ENCODE measurements at regions not wholly inside any gene's neighbourhood (a gene's known extent, or its start where the extent isn't known, plus 50 kb on each side); places are given as distances from the start of the nearest gene placed in this dataset.

- Histone ChIP-seq H3K27me3 (no peaks in the 10 kb centered on the region), H3K27ac (no peak overlapping the region), H3K9me3 (no peaks in the 10 kb centered on the region), H3K36me3 (ENCODE audit: low read depth, missing control alignments) (no peaks in the 10 kb centered on the region), H3K4me1 (no peaks in the 10 kb centered on the region), H3K4me3 (no peak overlapping the region)
- 88 to 89% methylated on average over 1 of the region's 1 CpG for WGBS, 2 donors
- TF ChIP-seq CTCF (IDR thresholded peaks at IDR 0.05): no peak
- no peak for TF ChIP-seq POLR2A (IDR thresholded peaks at IDR 0.05)
- intact Hi-C loops (cut with DNase I; ENCODE audit: low total_unique reads): no loop called here
- DNase-seq: no peak
These were observed 98.3 kb upstream of the FBN2 start for GRCh38 chr5:128636361-128636760.

DNA sequence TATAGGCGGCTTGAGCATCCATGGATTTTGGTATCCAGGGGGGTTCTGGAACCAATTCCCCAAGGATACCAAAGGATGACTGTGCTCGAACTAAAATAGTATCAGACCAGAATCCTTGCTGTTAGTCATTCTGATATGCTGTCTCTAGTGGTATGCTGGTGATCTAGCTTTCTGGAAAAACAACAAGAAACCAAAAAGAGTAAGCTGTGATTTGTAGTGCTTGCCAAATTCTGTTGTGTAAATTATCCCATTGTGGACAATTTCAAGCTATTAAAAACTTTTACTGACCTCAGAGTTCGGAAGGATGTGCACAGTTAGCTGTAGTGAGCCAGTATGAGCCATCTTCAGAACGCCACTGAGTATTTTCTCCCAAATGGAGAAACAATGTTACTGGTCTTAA is 99.0 kb upstream of the FBN2 start:
- Histone ChIP-seq H3K27ac (no peak overlapping the region), H3K4me1 (no peaks in the 10 kb centered on the region), H3K9me3 (no peaks in the 10 kb centered on the region), H3K27me3 (no peaks in the 10 kb centered on the region), H3K4me3 (no peak overlapping the region), H3K36me3 (ENCODE audit: low read depth, missing control alignments) (no peaks in the 10 kb centered on the region)
- 72 to 74% methylated on average over 4 of the region's 4 CpGs for WGBS, 2 donors
- intact Hi-C loops (cut with DNase I; ENCODE audit: low total_unique reads): no loop called here
- TF ChIP-seq POLR2A (IDR thresholded peaks at IDR 0.05) (no peak), CTCF (IDR thresholded peaks at IDR 0.05) (no peak)
- DNase-seq: no peak

DNA sequence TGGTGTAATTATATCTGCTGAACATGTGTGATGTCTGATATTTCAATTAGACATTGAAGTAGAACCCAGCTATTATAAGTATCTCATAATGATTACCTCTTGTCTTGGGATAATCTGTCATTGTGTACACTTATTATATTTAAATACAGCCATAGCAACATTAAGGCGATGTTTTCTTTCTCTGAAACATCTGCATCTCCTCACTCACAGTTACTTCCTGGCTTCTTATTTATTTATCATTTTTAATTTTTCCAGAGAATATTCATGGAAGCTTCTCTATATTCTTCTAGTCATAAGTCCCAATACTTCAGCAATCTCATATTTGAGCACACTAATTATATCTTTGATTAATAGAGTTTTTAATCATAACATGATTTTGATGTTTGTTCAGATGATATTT is 103.8 kb upstream of the FBN2 start:
- DNase-seq: no peak
- intact Hi-C loops (cut with DNase I; ENCODE audit: low total_unique reads): no loop called here
- Histone ChIP-seq H3K36me3 (ENCODE audit: low read depth, missing control alignments) (no peaks in the 10 kb centered on the region), H3K4me1 (no peaks in the 10 kb centered on the region), H3K27me3 (no peaks in the 10 kb centered on the region), H3K9me3 (no peaks in the 10 kb centered on the region), H3K27ac (no peak overlapping the region), H3K4me3 (no peak overlapping the region)
- TF ChIP-seq POLR2A (IDR thresholded peaks at IDR 0.05) (no peak), CTCF (IDR thresholded peaks at IDR 0.05) (no peak)
- WGBS, 2 donors: 67 to 83% methylated on average over 1 of the region's 1 CpG

DNA sequence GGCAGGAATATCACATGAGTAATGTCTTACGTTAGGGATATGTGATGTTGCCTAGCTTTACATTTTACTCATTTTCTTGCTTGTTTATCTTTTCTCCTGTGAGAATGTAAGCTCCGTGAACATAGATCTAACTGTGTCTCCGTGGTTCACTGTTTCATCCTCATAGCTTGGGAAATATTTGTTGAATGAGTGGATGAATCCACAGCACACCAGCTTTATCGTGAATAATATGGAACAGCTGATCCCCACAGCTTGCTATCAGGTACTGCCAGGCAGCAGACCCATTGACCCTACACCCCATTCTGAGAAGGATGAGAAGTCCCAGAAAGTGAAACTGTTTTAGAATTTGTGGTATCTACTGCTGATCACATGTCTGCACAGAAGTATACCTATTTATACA is 106.8 kb upstream of the FBN2 start:
- H3K4me3 ChIP-seq: no peak overlapping the region
- no peak for DNase-seq
- no peaks in the 10 kb centered on the region for H3K9me3 ChIP-seq
- intact Hi-C loops (cut with DNase I; ENCODE audit: low total_unique reads): no loop called here
- H3K4me1 ChIP-seq: no peaks in the 10 kb centered on the region
- no peaks in the 10 kb centered on the region for H3K27me3 ChIP-seq
- H3K27ac ChIP-seq: no peak overlapping the region
- H3K36me3 ChIP-seq (ENCODE audit: low read depth, missing control alignments): no peaks in the 10 kb centered on the region
- no peak for TF ChIP-seq POLR2A (IDR thresholded peaks at IDR 0.05)
- TF ChIP-seq CTCF (IDR thresholded peaks at IDR 0.05): no peak
- WGBS, 2 donors: 76 to 78% methylated on average over 4 of the region's 4 CpGs

DNA sequence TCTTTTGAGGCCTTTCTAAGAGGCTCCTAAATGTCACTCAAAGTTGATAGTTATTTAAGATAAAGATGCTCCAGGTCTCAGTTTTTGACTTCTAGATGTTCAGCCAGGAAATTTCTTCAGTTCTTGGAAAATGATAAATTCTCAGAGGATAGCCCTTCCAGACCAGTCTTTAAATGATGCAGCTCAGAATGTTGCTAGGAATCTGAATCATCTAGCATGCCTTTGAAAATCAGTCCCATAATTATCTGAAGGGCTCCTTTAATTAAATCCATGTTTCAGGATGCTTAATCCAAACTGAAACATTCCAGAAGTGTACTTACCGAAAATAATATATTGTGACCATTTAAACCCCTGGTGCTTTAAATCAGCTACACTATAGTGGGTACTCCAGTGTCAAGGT is 107.5 kb upstream of the FBN2 start:
- WGBS, 2 donors: 70 to 76% methylated on average over 1 of the region's 1 CpG
- intact Hi-C loops (cut with DNase I; ENCODE audit: low total_unique reads): no loop called here
- H3K27me3 ChIP-seq: no peaks in the 10 kb centered on the region
- H3K27ac ChIP-seq: no peak overlapping the region
- H3K4me1 ChIP-seq: no peaks in the 10 kb centered on the region
- no peaks in the 10 kb centered on the region for H3K36me3 ChIP-seq (ENCODE audit: low read depth, missing control alignments)
- no peaks in the 10 kb centered on the region for H3K9me3 ChIP-seq
- no peak overlapping the region for H3K4me3 ChIP-seq
- no peak for DNase-seq
- TF ChIP-seq CTCF (IDR thresholded peaks at IDR 0.05) (no peak), POLR2A (IDR thresholded peaks at IDR 0.05) (no peak)

Data from testis (tissue), 2 donors.